IMR-90 (cell line): ENCODE measurements at regions not wholly inside any gene's neighbourhood (a gene's known extent, or its start where the extent isn't known, plus 50 kb on each side); places are given as distances from the start of the nearest gene placed in this dataset.

Source experiments
- ATAC-seq: fragments of 200-7000 bp; cut with Tn5 transposase; 2 replicates; pipeline ENCODE4 v1.9.1; 2020; ENCODE audit warnings: low read depth, mild to moderate bottlenecking, moderate library complexity
- BruUV-seq: library from RNA; stranded (reverse); fragments of 400-500 nt; replicated peaks from 2 replicates; lab custom pipeline; 2021; lab: Mats Ljungman, UMichigan
- CTCF ChIA-PET: fragments of 300-600 bp; formaldehyde crosslinking; extraction: SDS; loops from one replicate; lab custom pipeline; 2021; ENCODE audit warnings: antibody characterized with exemption; lab: Yijun Ruan, JAX
- POLR2A ChIA-PET: fragments of 300-600 bp; sonication (Branson Sonifier 250); formaldehyde crosslinking; loops from one replicate; lab custom pipeline; 2022; ENCODE audit warnings: antibody characterized with exemption; ENCODE audit not compliant: unreplicated experiment; lab: Charles Lee
- DNase-seq: peaks from one replicate; pipeline ENCODE4 v3.0.0; 2013
- H2AFZ ChIP-seq: replicated peaks from 2 replicates; pipeline ENCODE3; 2013; ENCODE audit warnings: low read length, mild to moderate bottlenecking; ENCODE audit not compliant: poor library complexity
- H2AK5ac ChIP-seq: 2 replicates; pipeline ENCODE4 v1.6.1; 2013; ENCODE audit warnings: low read depth, low read length, inconsistent platforms
- H2AK9ac ChIP-seq: replicated peaks from 2 replicates; pipeline ENCODE3; 2013; ENCODE audit warnings: mild to moderate bottlenecking, low read depth, low read length, moderate library complexity; ENCODE audit not compliant: poor library complexity
- H2BK120ac ChIP-seq: 2 replicates; pipeline ENCODE4 v1.6.1; 2013; ENCODE audit warnings: low read depth, low read length, inconsistent platforms
- H2BK15ac ChIP-seq: 3 replicates; pipeline ENCODE4 v1.6.1; 2013; ENCODE audit warnings: low read depth, low read length, inconsistent platforms
- H2BK20ac ChIP-seq: 2 replicates; pipeline ENCODE4 v1.6.1; 2013; ENCODE audit warnings: low read depth, mild to moderate bottlenecking, inconsistent platforms, low read length, moderate library complexity
- H2BK5ac ChIP-seq: 2 replicates; pipeline ENCODE4 v1.6.1; 2013; ENCODE audit warnings: mild to moderate bottlenecking, low read depth, low read length, inconsistent platforms; ENCODE audit not compliant: poor library complexity, severe bottlenecking
- H3K14ac ChIP-seq: replicated peaks from 2 replicates; pipeline ENCODE4 v1.6.1; 2013; ENCODE audit warnings: low read depth, low read length, inconsistent platforms
- H3K18ac ChIP-seq: 2 replicates; pipeline ENCODE4 v1.6.1; 2013; ENCODE audit warnings: low read depth, low read length, control low read depth
- H3K23ac ChIP-seq: 2 replicates; pipeline ENCODE4 v1.6.1; 2013; ENCODE audit warnings: low read depth, low read length, inconsistent platforms
- H3K27ac ChIP-seq: 2 replicates; pipeline ENCODE4 v1.5.1; 2013; ENCODE audit warnings: mild to moderate bottlenecking, control low read depth, low read length; ENCODE audit not compliant: insufficient read depth
- H3K27me3 ChIP-seq: 2 replicates; pipeline ENCODE4 v1.6.1; 2013; ENCODE audit warnings: low read length; ENCODE audit not compliant: control insufficient read depth, insufficient read depth
- H3K36me3 ChIP-seq: 2 replicates; pipeline ENCODE4 v1.6.1; 2013; ENCODE audit warnings: low read length, mixed read lengths; ENCODE audit not compliant: control insufficient read depth, insufficient read depth
- H3K4ac ChIP-seq: 2 replicates; pipeline ENCODE4 v1.6.1; 2013; ENCODE audit warnings: low read depth, low read length, inconsistent platforms
- H3K4me1 ChIP-seq: 2 replicates; pipeline ENCODE4 v1.6.1; 2013; ENCODE audit warnings: low read length, mixed read lengths; ENCODE audit not compliant: control insufficient read depth, insufficient read depth
- H3K4me2 ChIP-seq: 2 replicates; pipeline ENCODE4 v1.6.1; 2013; ENCODE audit warnings: low read depth, mild to moderate bottlenecking, control low read depth, low read length, moderate library complexity
- H3K4me3 ChIP-seq: 2 replicates; pipeline ENCODE4 v1.5.1; 2013; ENCODE audit warnings: low read depth, mild to moderate bottlenecking, control low read depth, low read length, moderate library complexity; ENCODE audit not compliant: insufficient read depth
- H3K56ac ChIP-seq: 2 replicates; pipeline ENCODE4 v1.6.1; 2013; ENCODE audit warnings: low read length, inconsistent platforms; ENCODE audit not compliant: insufficient read depth; ENCODE audit errors: extremely low read depth
- H3K79me1 ChIP-seq, 2 experiments: 2 replicates each; pipeline ENCODE4 v1.6.1; 2013; ENCODE audit warnings: low read length in 2 of 2, inconsistent platforms in 1 of 2, low read depth in 1 of 2
- H3K9ac ChIP-seq: 2 replicates; pipeline ENCODE4 v1.6.1; 2013; ENCODE audit warnings: low read depth, low read length, control low read depth
- H3K9me1 ChIP-seq: 2 replicates; pipeline ENCODE4 v1.6.1; 2013; ENCODE audit warnings: low read length, inconsistent platforms; ENCODE audit not compliant: insufficient read depth
- H3K9me3 ChIP-seq: 2 replicates; pipeline ENCODE4 v1.6.1; 2013; ENCODE audit warnings: low read length; ENCODE audit not compliant: control insufficient read depth, insufficient read depth
- H4K20me1 ChIP-seq: 2 replicates; pipeline ENCODE4 v1.6.1; 2013; ENCODE audit warnings: low read length, inconsistent platforms; ENCODE audit not compliant: insufficient read depth
- H4K5ac ChIP-seq: 2 replicates; pipeline ENCODE4 v1.6.1; 2013; ENCODE audit warnings: mild to moderate bottlenecking, low read depth, low read length, control low read depth
- H4K8ac ChIP-seq, 2 experiments: 2 replicates each; pipeline ENCODE4 v1.6.1; 2013; ENCODE audit warnings: low read depth in 2 of 2, low read length in 2 of 2, control low read depth in 1 of 2, inconsistent platforms in 1 of 2
- H4K91ac ChIP-seq: 2 replicates; pipeline ENCODE4 v1.6.1; 2013; ENCODE audit warnings: low read depth, low read length, inconsistent platforms; ENCODE audit not compliant: insufficient read depth
- BHLHE40 ChIP-seq: fragments of 150-350 bp; IDR thresholded peaks from 2 replicates; pipeline ENCODE4 v1.6.1; 2016; ENCODE audit warnings: mild to moderate bottlenecking, low read depth, low read length
- MAZ ChIP-seq: IDR thresholded peaks from 2 replicates; pipeline ENCODE4 v1.6.1; 2012; ENCODE audit warnings: low read depth, mild to moderate bottlenecking, low read length, improper control_type of control experiment, moderate library complexity, borderline replicate concordance
- RAD21 ChIP-seq: IDR thresholded peaks from 2 replicates; pipeline ENCODE4 v1.6.1; 2012; ENCODE audit warnings: low read length, improper control_type of control experiment
- whole genome bisulfite sequencing, 2 experiments: methylation state at CpG; one replicate each; pipeline versions ENCODE4 v1.1.5 to v1.1.7; 2013; ENCODE audit warnings: missing lambda C conversion rate in 2 of 2; ENCODE audit not compliant: insufficient read length in 1 of 2; ENCODE audit errors: extremely low coverage in 2 of 2; 5-methylcytosine and 5-hydroxymethylcytosine counted together
- dilution Hi-C: fragments of 300-500 bp; cut with HindIII; formaldehyde crosslinking; loops from one replicate; pipeline ENCODE4 v1.14.3; 2018; ENCODE audit warnings: low sequenced_read_pairs; ENCODE audit not compliant: unreplicated experiment
- in situ Hi-C: fragments of 300-500 bp; cut with MboI; formaldehyde crosslinking; loops from 3 replicates; pipeline ENCODE4 v1.14.3; 2019; ENCODE audit warnings: low sequenced_read_pairs, inconsistent platforms, mixed read lengths
- intact Hi-C: fragments of 100-400 bp; cut with micrococcal nuclease; formaldehyde crosslinking; loops from 2 replicates; pipeline ENCODE4 v1.10.0; 2022
- TF ChIP-seq, protein P1 (sequence below): fragments of 150-350 bp; IDR thresholded peaks from 2 replicates; pipeline ENCODE4 v1.6.1; 2016; ENCODE audit warnings: low read depth, mild to moderate bottlenecking, low read length, moderate library complexity, borderline replicate concordance

DNA sequence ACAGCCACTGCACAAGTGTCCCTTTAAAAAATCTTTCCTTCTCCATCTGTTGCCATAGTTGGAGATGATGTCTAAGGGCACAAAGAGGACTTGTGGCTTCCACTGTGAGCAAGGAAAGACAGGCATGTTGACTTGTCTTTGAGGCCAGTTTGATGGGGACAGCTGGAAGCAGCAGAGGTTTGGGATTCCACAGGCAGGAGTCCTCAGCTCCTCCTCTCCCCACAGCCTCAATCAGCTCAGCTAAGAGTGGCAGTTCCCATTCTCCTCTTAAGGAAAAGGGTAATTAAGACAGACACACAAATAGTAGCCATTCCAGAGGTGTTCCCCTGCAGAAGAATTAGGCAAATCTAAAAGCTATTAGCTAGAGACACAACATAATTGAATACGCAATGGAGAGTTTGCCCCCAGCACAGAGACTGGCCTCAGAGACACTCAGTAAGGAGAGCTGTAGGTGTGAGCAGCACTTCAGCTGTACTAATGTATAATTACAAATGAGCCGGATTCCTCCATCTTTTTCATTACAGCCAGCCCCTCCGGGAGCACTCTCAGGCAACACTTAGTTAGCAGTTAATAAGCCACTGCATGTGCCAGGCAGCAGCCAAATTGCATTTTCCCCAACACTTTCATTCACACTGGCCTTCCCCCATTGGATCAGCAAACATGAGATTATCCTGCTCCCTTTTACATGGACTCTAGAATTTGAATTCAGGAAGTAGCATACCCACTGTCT is 434.0 kb downstream of the FOXO1 start:
- Histone ChIP-seq H3K14ac (no peak overlapping the region), H3K4me3 (no peak overlapping the region), H3K9me3 (no peaks in the 10 kb centered on the region; the same call in 1 of the 2 replicates), H4K5ac (no peak overlapping the region), H3K4me1 (no peaks in the 10 kb centered on the region), H2AK5ac (no peak overlapping the region), H4K8ac (no peak overlapping the region), H3K36me3 (no peaks in the 10 kb centered on the region), H3K9me1 (no peaks in the 10 kb centered on the region), H3K4me2 (no peak overlapping the region), H2BK120ac (no peak overlapping the region), H3K79me1 (no peaks in the 10 kb centered on the region), H3K56ac (no peak overlapping the region), H2AK9ac (no peak overlapping the region), H2BK5ac (no peak overlapping the region), H2BK20ac (no peak overlapping the region), H2BK15ac (no peak overlapping the region), H3K23ac (no peak overlapping the region), H3K4ac (no peak overlapping the region), H3K27ac (no peak overlapping the region), H3K9ac (no peak overlapping the region), H4K20me1 (no peaks in the 10 kb centered on the region), H3K27me3 (no peaks in the 10 kb centered on the region), H2AFZ (no peak overlapping the region), H3K18ac (no peak overlapping the region), H4K91ac (no peak overlapping the region)
- no peak for DNase-seq
- in situ Hi-C loops (no loop called here), intact Hi-C loops (no loop called here), dilution Hi-C loops (no loop called here)
- CTCF ChIA-PET = no interaction called here
- TF ChIP-seq, protein P1, sequence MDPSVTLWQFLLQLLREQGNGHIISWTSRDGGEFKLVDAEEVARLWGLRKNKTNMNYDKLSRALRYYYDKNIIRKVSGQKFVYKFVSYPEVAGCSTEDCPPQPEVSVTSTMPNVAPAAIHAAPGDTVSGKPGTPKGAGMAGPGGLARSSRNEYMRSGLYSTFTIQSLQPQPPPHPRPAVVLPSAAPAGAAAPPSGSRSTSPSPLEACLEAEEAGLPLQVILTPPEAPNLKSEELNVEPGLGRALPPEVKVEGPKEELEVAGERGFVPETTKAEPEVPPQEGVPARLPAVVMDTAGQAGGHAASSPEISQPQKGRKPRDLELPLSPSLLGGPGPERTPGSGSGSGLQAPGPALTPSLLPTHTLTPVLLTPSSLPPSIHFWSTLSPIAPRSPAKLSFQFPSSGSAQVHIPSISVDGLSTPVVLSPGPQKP = no peak
- no peak for TF ChIP-seq BHLHE40
- TF ChIP-seq RAD21 = no peak
- no peak for TF ChIP-seq MAZ
- WGBS, 2 experiments = 67% methylated on average over 2 of the region's 3 CpGs; no CpG with 5 or more reads in 1 of the 2 experiments
- BruUV-seq = no TSS peak
- ATAC-seq = no peak
- POLR2A ChIA-PET = no interaction called here
